ENCODE measurements at regions not wholly inside any gene's neighbourhood (a gene's known extent, or its start where the extent isn't known, plus 50 kb on each side); places are given as distances from the start of the nearest gene placed in this dataset.

- DNase-seq, result no peak
- Mint-ChIP-seq H3K9me3 (no peaks in the 10 kb centered on the region), H3K4me1 (peaks cover 7 to 9% of the 10 kb centered on the region in 2 donors), H3K36me3 (no peaks in the 10 kb centered on the region), H3K27ac (no peak overlapping the region), H3K4me3 (no peak overlapping the region), H3K27me3 (ENCODE audit: low read depth in 3 of 3) (peaks cover 5 to 11% (median 7%) of the 10 kb centered on the region in 3 donors)
Observed at GRCh38 chr15:95664450-95664849, 666.0 kb upstream of the NR2F2 start.

DNA sequence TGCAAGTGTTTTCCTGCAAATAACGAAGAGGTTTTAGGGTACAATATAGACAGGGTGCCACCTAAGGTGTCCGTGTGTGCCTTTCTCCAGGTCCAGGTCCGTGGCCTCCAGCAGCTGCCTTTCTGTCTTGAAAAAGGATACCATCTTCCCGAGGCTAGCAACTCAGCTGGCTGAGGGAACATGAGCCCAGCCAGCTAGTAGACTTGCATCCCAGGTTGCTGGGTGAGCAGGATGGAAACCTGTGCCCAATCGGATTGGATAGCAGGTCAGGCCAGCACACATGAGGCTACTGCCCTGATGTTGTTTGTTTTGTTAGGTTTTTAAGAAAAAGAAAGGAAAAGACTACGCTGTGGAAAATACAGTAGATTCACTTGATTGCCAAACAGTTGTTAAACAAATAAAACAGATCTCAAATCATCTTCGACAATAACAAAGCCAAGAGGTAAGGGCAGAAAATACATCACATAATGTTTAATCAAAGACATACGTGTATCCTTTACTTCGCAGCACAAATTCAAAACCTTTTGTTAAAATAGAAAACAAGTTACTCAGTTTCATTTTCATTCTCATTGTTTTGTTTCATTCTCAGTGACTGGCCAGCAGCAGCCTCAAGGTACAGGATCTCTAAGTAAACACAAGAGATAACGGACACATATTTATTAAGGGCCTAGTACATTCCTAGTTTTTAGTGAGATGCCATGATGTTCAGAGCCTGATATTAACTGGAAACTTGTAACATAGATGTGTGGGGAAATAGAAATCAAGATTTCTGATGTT lies 661.2 kb upstream of the NR2F2 start:
- H3K27ac Mint-ChIP-seq, result peak overlapping the region in 4 of 6 donors; percentile 31 to 78 (median 66)
- peak in 1 of 3 donors; percentile 1 for DNase-seq
- H3K9me3 Mint-ChIP-seq, result peaks cover 0 to 5% (median 0%) of the 10 kb centered on the region in 6 donors
- H3K36me3 Mint-ChIP-seq, result no peaks in the 10 kb centered on the region
- peaks cover 9 to 12% of the 10 kb centered on the region in 2 donors for H3K4me1 Mint-ChIP-seq
- peak overlapping the region; percentile 54 to 81 (median 66) for H3K4me3 Mint-ChIP-seq
- H3K27me3 Mint-ChIP-seq (ENCODE audit: low read depth in 3 of 3), result peaks cover 6 to 13% (median 12%) of the 10 kb centered on the region in 3 donors

DNA sequence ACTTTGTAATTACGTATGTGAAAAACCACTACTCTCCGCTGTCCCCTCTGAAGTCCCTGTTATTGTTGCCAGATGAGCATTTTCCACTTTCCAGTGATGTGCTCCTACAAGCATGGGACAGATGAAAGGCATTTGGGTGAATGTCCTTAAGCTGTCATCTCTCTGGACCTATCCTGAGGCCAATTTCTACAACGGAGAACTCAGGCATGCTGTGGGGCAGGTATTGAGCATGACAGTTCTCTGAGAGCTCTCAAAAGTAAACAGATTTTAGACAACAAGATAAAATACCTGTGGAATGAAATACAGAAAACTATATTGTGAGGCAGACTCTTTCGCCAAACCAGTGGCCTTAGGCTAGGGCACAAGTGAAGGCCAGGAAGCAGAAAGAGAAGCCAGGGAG lies 656.5 kb upstream of the NR2F2 start:
- Mint-ChIP-seq H3K36me3 (no peaks in the 10 kb centered on the region), H3K27ac (no peak overlapping the region), H3K4me1 (peaks cover 7 to 8% of the 10 kb centered on the region in 2 donors), H3K4me3 (no peak overlapping the region), H3K9me3 (peaks cover 0 to 6% (median 0%) of the 10 kb centered on the region in 6 donors), H3K27me3 (ENCODE audit: low read depth in 3 of 3) (peaks cover 8 to 13% (median 9%) of the 10 kb centered on the region in 3 donors)
- no peak for DNase-seq

DNA sequence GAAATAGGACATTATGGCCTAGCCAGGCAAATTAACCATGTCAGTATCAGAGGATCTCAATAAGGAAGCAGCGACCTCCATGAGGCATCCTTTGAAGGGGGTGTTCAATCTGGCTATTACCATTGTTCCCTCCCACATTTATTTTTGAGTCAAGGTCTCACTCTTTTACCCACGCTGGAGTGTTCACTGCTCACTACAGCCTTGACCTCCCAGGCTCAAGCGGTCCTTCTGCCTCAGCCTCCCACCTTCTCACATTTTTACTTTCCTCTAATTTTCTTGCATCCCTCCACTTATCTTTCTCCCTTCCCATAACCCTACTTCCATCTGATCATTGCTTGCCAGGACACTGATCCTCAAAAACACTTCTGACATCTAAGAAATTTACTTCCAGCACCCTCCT lies 654.0 kb upstream of the NR2F2 start:
- peaks cover 0 to 4% (median 0%) of the 10 kb centered on the region in 6 donors for H3K9me3 Mint-ChIP-seq
- H3K27me3 Mint-ChIP-seq (ENCODE audit: low read depth in 3 of 3), result peaks cover 8 to 9% (median 8%) of the 10 kb centered on the region in 3 donors
- no peak overlapping the region for H3K4me3 Mint-ChIP-seq
- no peak for DNase-seq
- no peak overlapping the region for H3K27ac Mint-ChIP-seq
- H3K4me1 Mint-ChIP-seq, result no peaks in the 10 kb centered on the region
- no peaks in the 10 kb centered on the region for H3K36me3 Mint-ChIP-seq

- H3K4me1 Mint-ChIP-seq, result peaks cover 0 to 2% of the 10 kb centered on the region in 2 donors
- no peak overlapping the region for H3K4me3 Mint-ChIP-seq
- no peaks in the 10 kb centered on the region for H3K9me3 Mint-ChIP-seq
- DNase-seq, result no peak
- H3K36me3 Mint-ChIP-seq, result peaks cover 0 to 3% (median 0%) of the 10 kb centered on the region in 3 donors
- H3K27me3 Mint-ChIP-seq (ENCODE audit: low read depth in 3 of 3), result peaks cover 2 to 4% (median 3%) of the 10 kb centered on the region in 3 donors
- H3K27ac Mint-ChIP-seq, result no peak overlapping the region
Observed at GRCh38 chr15:95679847-95680582, 650.5 kb upstream of the NR2F2 start.

DNA sequence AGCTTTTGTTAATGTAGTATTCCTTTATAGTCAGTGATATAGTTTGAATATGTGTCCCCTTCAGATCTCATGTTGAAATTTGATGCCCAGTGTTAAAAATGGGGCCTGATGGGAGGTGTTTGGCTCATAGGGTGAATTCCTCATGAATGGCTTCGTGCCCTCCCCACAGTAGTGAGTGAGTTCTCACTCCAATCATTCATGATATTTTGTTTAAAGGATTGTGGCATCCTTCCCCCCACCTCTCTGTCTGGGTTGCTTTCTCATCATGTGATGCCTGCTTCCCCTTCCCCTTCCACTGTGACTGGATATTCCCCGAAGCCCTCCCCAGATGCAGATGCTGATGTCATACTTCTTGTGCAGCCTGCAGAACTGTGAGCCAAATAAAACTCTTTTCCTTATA lies 649.8 kb upstream of the NR2F2 start:
- Mint-ChIP-seq H3K36me3 (peaks cover 0 to 3% (median 0%) of the 10 kb centered on the region in 3 donors), H3K9me3 (no peaks in the 10 kb centered on the region), H3K4me3 (no peak overlapping the region), H3K4me1 (peaks cover 0 to 2% of the 10 kb centered on the region in 2 donors), H3K27ac (no peak overlapping the region), H3K27me3 (ENCODE audit: low read depth in 3 of 3) (peaks cover 3 to 4% (median 4%) of the 10 kb centered on the region in 3 donors)
- DNase-seq, result no peak

DNA sequence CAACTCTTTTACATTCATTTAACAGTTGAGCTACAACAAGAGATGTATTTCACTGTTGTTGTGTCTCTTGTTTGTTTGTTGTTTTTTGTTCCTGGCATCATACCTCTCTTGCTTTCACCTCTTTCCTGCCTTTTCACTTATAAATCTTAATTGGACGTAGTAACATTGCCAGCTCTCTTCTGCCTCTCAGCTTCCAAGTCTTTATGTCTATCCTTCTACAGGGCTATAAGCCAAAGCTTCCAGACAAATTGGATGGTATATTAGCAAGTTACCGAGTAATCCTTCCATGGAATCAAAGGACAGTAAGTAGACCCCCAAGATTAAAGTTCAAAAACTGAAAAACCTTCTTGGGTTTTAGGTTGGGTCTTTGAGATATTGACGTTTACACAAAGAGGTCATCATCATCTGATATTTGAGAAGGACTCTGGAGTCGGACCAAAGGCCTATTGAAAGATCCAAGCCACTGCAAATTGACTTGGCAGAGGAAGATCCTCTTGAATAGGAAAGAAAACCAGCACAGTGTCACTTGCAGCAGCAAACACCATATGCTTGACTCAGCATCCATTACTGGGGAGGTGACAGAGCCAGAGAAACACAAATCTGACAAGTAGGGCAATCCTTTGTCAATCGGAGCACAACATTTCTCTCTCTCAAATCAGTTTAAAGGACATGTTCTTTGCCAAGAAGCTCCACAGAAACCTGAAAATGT lies 648.5 kb upstream of the NR2F2 start:
- H3K4me1 Mint-ChIP-seq, result peaks cover 0 to 2% of the 10 kb centered on the region in 2 donors
- no peak overlapping the region for H3K27ac Mint-ChIP-seq
- DNase-seq, result no peak
- H3K4me3 Mint-ChIP-seq, result no peak overlapping the region
- no peaks in the 10 kb centered on the region for H3K9me3 Mint-ChIP-seq
- peaks cover 3 to 4% (median 3%) of the 10 kb centered on the region in 3 donors for H3K27me3 Mint-ChIP-seq (ENCODE audit: low read depth in 3 of 3)
- H3K36me3 Mint-ChIP-seq, result peaks cover 0 to 3% (median 0%) of the 10 kb centered on the region in 3 donors

DNA sequence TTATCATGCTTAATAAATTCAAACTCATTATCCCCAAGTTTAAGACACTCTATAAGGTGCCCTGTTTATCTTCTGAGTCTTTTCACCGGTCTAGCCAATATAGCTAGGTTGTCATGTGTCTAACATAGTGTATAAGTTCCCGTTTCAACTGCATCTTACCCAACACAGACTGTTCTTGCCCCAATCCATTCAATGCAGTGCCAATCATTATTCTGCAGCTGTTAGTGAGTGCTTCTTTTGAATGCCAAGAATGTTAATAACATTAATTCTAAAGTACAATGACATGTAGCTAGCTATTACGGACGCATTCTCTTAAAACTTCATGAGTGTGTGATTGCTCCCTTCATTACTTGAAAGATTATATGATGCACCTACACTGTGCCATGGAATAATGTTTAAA lies 646.4 kb upstream of the NR2F2 start:
- Mint-ChIP-seq H3K9me3 (no peaks in the 10 kb centered on the region), H3K4me1 (peaks cover 0 to 2% of the 10 kb centered on the region in 2 donors), H3K36me3 (peaks cover 0 to 3% (median 0%) of the 10 kb centered on the region in 3 donors), H3K4me3 (no peak overlapping the region), H3K27me3 (ENCODE audit: low read depth in 3 of 3) (peaks cover 2 to 3% (median 3%) of the 10 kb centered on the region in 3 donors), H3K27ac (no peak overlapping the region)
- no peak for DNase-seq

- Mint-ChIP-seq H3K4me1 (peaks cover 0 to 2% of the 10 kb centered on the region in 2 donors), H3K27me3 (ENCODE audit: low read depth in 3 of 3) (peaks cover 2 to 3% (median 3%) of the 10 kb centered on the region in 3 donors), H3K36me3 (peaks cover 0 to 3% (median 0%) of the 10 kb centered on the region in 3 donors), H3K9me3 (peaks cover 0 to 4% (median 0%) of the 10 kb centered on the region in 6 donors), H3K27ac (no peak overlapping the region), H3K4me3 (no peak overlapping the region)
- DNase-seq, result no peak
Observed at GRCh38 chr15:95684693-95685115, 645.8 kb upstream of the NR2F2 start.

- Mint-ChIP-seq H3K36me3 (no peaks in the 10 kb centered on the region), H3K9me3 (peaks cover 0 to 4% (median 0%) of the 10 kb centered on the region in 6 donors), H3K27ac (no peak overlapping the region), H3K27me3 (ENCODE audit: low read depth in 3 of 3) (peaks cover 0 to 3% (median 2%) of the 10 kb centered on the region in 3 donors), H3K4me1 (no peaks in the 10 kb centered on the region), H3K4me3 (no peak overlapping the region)
- no peak for DNase-seq
Observed at GRCh38 chr15:95687061-95687460, 643.4 kb upstream of the NR2F2 start.

DNA sequence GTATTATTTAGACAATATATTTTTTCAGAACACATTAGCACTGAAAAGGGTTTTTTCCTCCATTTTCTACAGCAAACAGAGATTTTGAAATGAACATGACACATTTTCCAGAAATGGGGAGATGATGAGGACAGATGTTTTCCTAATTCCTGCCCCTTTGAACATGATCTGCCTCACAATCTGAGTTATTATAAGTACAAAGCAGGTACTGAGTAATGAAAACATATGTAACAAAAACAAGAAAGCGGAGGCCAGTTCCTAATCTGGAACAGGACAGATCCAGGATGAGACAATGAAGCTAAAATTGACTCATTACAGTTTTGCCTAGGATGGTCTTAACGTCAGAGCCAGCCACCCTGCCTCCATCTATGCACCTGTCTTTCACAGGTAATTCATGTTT lies 642.8 kb upstream of the NR2F2 start:
- peaks cover 0 to 5% (median 2%) of the 10 kb centered on the region in 6 donors for H3K9me3 Mint-ChIP-seq
- H3K4me3 Mint-ChIP-seq, result no peak overlapping the region
- H3K4me1 Mint-ChIP-seq, result no peaks in the 10 kb centered on the region
- H3K27me3 Mint-ChIP-seq (ENCODE audit: low read depth in 3 of 3), result peaks cover 0 to 3% (median 2%) of the 10 kb centered on the region in 3 donors
- no peaks in the 10 kb centered on the region for H3K36me3 Mint-ChIP-seq
- DNase-seq, result no peak
- H3K27ac Mint-ChIP-seq, result no peak overlapping the region

- DNase-seq, result no peak
- Mint-ChIP-seq H3K9me3 (peaks cover 16 to 36% (median 24%) of the 10 kb centered on the region in 6 donors), H3K36me3 (peaks cover 4 to 11% (median 9%) of the 10 kb centered on the region in 3 donors), H3K4me1 (no peaks in the 10 kb centered on the region), H3K27ac (no peak overlapping the region), H3K4me3 (no peak overlapping the region), H3K27me3 (ENCODE audit: low read depth in 3 of 3) (peaks cover 0 to under 1% (median 0%) of the 10 kb centered on the region in 3 donors)
Observed at GRCh38 chr15:95690631-95691340, 639.7 kb upstream of the NR2F2 start.

GRCh38 chr15:95693917-95694316 lies 636.6 kb upstream of the NR2F2 start:
- no peaks in the 10 kb centered on the region for H3K4me1 Mint-ChIP-seq
- H3K9me3 Mint-ChIP-seq, result peaks cover 16 to 39% (median 28%) of the 10 kb centered on the region in 6 donors
- no peak for DNase-seq
- H3K27me3 Mint-ChIP-seq (ENCODE audit: low read depth in 3 of 3), result peaks cover 1 to 2% (median 2%) of the 10 kb centered on the region in 3 donors
- no peak overlapping the region for H3K4me3 Mint-ChIP-seq
- H3K27ac Mint-ChIP-seq, result no peak overlapping the region
- peaks cover 4 to 15% (median 9%) of the 10 kb centered on the region in 3 donors for H3K36me3 Mint-ChIP-seq

Data from immature natural killer cell (primary cell).